ENCODE measurements at regions not wholly inside any gene's neighbourhood (a gene's known extent, or its start where the extent isn't known, plus 50 kb on each side); places are given as distances from the start of the nearest gene placed in this dataset.
"Not testable (repeated sequence)": the region's sequence is repeated elsewhere in the genome, so short reads cannot be mapped to it uniquely, and the experiment has no call there.

- H3K4me3 ChIP-seq = no peak overlapping the region
- no peaks in the 10 kb centered on the region for H3K4me1 ChIP-seq (ENCODE audit: low read depth)
- no peak for DNase-seq (ENCODE audit: low read depth in 1 of 2, low spot score in 1 of 2)
- H3K27ac ChIP-seq = no peak overlapping the region
- no peaks in the 10 kb centered on the region for H3K36me3 ChIP-seq
- no peak for TF ChIP-seq CTCF (IDR thresholded peaks at IDR 0.05; ENCODE audit: low read depth, low read length)
- H3K27me3 ChIP-seq = no peaks in the 10 kb centered on the region
- H3K9me3 ChIP-seq (ENCODE audit: low read depth) = no peaks in the 10 kb centered on the region
Measured at GRCh38 chr2:145383961-145384360, 864.0 kb upstream of the ZEB2 start.

- DNase-seq (ENCODE audit: low read depth in 1 of 2, low spot score in 1 of 2) = peak in 1 of 2 donors; percentile 53
Measured at GRCh38 chr2:145380436-145381017, 860.6 kb upstream of the ZEB2 start.

GRCh38 chr2:145379934-145380333 lies 860.0 kb upstream of the ZEB2 start:
- Histone ChIP-seq H3K4me1 (ENCODE audit: low read depth) (no peaks in the 10 kb centered on the region), H3K27ac (no peak overlapping the region), H3K4me3 (no peak overlapping the region), H3K9me3 (ENCODE audit: low read depth) (no peaks in the 10 kb centered on the region), H3K27me3 (no peaks in the 10 kb centered on the region), H3K36me3 (no peaks in the 10 kb centered on the region)
- DNase-seq (ENCODE audit: low read depth in 1 of 2, low spot score in 1 of 2) = no peak
- no peak for TF ChIP-seq CTCF (IDR thresholded peaks at IDR 0.05; ENCODE audit: low read depth, low read length)

More at GRCh38 chr2:145380436-145381017, 860.6 kb upstream of the ZEB2 start:
- Histone ChIP-seq H3K27me3 (no peaks in the 10 kb centered on the region), H3K4me1 (ENCODE audit: low read depth) (no peaks in the 10 kb centered on the region), H3K27ac (no peak overlapping the region), H3K4me3 (no peak overlapping the region), H3K36me3 (no peaks in the 10 kb centered on the region), H3K9me3 (ENCODE audit: low read depth) (no peaks in the 10 kb centered on the region)
- no peak for TF ChIP-seq CTCF (IDR thresholded peaks at IDR 0.05; ENCODE audit: low read depth, low read length)

GRCh38 chr2:145374165-145374564 lies 854.2 kb upstream of the ZEB2 start:
- TF ChIP-seq CTCF (IDR thresholded peaks at IDR 0.05; ENCODE audit: low read depth, low read length) = no peak
- Histone ChIP-seq H3K36me3 (no peaks in the 10 kb centered on the region), H3K9me3 (ENCODE audit: low read depth) (no peaks in the 10 kb centered on the region), H3K4me3 (no peak overlapping the region), H3K4me1 (ENCODE audit: low read depth) (no peaks in the 10 kb centered on the region), H3K27ac (no peak overlapping the region), H3K27me3 (no peaks in the 10 kb centered on the region)
- DNase-seq (ENCODE audit: low read depth in 1 of 2, low spot score in 1 of 2) = no peak

- H3K9me3 ChIP-seq (ENCODE audit: low read depth); H3K27ac ChIP-seq: not testable (repeated sequence)
Measured at GRCh38 chr2:145367334-145367733, 847.4 kb upstream of the ZEB2 start.

GRCh38 chr2:145366341-145366740 lies 846.4 kb upstream of the ZEB2 start:
- no peak for DNase-seq (ENCODE audit: low read depth in 1 of 2, low spot score in 1 of 2)
- Histone ChIP-seq H3K27ac (no peak overlapping the region), H3K4me1 (ENCODE audit: low read depth) (no peaks in the 10 kb centered on the region), H3K27me3 (no peaks in the 10 kb centered on the region), H3K4me3 (no peak overlapping the region), H3K9me3 (ENCODE audit: low read depth) (no peaks in the 10 kb centered on the region), H3K36me3 (no peaks in the 10 kb centered on the region)
- no peak for TF ChIP-seq CTCF (IDR thresholded peaks at IDR 0.05; ENCODE audit: low read depth, low read length)

More at GRCh38 chr2:145367334-145367733, 847.4 kb upstream of the ZEB2 start:
- H3K27me3 ChIP-seq; H3K36me3 ChIP-seq; DNase-seq (ENCODE audit: low read depth in 1 of 2, low spot score in 1 of 2); H3K4me1 ChIP-seq (ENCODE audit: low read depth); H3K4me3 ChIP-seq: not testable (repeated sequence)
